ENCODE measurements at regions not wholly inside any gene's neighbourhood (a gene's known extent, or its start where the extent isn't known, plus 50 kb on each side); places are given as distances from the start of the nearest gene placed in this dataset.

DNA sequence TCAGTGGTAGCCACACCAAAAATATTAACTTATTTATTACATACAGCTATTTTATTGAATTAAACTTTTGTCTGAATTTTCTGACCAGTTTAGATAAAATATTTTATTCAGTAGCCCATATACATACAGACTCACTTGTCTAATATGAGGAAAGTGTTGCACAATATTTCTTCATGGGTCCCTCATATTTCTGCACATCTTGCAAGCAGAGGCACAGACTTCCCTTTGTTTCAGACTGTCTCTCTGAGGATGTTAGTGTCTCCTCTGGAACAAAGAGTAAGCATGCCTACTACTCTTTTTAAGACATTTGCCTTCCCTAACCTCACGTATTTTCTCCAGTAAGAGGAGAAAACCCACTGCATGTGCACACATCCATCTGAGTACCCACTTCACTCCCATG, 81.2 kb downstream of the OR5AK2 start:
- no peaks in the 10 kb centered on the region for H3K27me3 ChIP-seq (ENCODE audit: insufficient read depth, low read length)
- TF ChIP-seq POLR2A (IDR thresholded peaks at IDR 0.05; ENCODE audit: borderline replicate concordance, extremely low read depth, insufficient read depth, insufficient read length), result no peak
- TF ChIP-seq, protein P1, sequence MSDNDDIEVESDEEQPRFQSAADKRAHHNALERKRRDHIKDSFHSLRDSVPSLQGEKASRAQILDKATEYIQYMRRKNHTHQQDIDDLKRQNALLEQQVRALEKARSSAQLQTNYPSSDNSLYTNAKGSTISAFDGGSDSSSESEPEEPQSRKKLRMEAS (IDR thresholded peaks at IDR 0.05), result no peak
- no peak for TF ChIP-seq YY1 (IDR thresholded peaks at IDR 0.05; ENCODE audit: extremely low read depth, insufficient replicate concordance, low read depth, low read length)
- TF ChIP-seq, protein P2, sequence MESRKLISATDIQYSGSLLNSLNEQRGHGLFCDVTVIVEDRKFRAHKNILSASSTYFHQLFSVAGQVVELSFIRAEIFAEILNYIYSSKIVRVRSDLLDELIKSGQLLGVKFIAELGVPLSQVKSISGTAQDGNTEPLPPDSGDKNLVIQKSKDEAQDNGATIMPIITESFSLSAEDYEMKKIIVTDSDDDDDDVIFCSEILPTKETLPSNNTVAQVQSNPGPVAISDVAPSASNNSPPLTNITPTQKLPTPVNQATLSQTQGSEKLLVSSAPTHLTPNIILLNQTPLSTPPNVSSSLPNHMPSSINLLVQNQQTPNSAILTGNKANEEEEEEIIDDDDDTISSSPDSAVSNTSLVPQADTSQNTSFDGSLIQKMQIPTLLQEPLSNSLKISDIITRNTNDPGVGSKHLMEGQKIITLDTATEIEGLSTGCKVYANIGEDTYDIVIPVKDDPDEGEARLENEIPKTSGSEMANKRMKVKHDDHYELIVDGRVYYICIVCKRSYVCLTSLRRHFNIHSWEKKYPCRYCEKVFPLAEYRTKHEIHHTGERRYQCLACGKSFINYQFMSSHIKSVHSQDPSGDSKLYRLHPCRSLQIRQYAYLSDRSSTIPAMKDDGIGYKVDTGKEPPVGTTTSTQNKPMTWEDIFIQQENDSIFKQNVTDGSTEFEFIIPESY (IDR thresholded peaks at IDR 0.05; ENCODE audit: extremely low read depth, insufficient replicate concordance, low read length), result no peak
- TF ChIP-seq, protein P3, sequence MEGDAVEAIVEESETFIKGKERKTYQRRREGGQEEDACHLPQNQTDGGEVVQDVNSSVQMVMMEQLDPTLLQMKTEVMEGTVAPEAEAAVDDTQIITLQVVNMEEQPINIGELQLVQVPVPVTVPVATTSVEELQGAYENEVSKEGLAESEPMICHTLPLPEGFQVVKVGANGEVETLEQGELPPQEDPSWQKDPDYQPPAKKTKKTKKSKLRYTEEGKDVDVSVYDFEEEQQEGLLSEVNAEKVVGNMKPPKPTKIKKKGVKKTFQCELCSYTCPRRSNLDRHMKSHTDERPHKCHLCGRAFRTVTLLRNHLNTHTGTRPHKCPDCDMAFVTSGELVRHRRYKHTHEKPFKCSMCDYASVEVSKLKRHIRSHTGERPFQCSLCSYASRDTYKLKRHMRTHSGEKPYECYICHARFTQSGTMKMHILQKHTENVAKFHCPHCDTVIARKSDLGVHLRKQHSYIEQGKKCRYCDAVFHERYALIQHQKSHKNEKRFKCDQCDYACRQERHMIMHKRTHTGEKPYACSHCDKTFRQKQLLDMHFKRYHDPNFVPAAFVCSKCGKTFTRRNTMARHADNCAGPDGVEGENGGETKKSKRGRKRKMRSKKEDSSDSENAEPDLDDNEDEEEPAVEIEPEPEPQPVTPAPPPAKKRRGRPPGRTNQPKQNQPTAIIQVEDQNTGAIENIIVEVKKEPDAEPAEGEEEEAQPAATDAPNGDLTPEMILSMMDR (IDR thresholded peaks at IDR 0.05 in 2 of 3, conservative IDR thresholded peaks at IDR 0.05 in 1 of 3; ENCODE audit: borderline replicate concordance in 1 of 3, insufficient read depth in 1 of 3, low read depth in 2 of 3, low read length in 2 of 3), result no peak
- TF ChIP-seq EGR1 (IDR thresholded peaks at IDR 0.05; ENCODE audit: low read depth), result no peak
- no peak for TF ChIP-seq SIN3A (IDR thresholded peaks at IDR 0.05; ENCODE audit: low read depth)
- TF ChIP-seq SRF (IDR thresholded peaks at IDR 0.05; ENCODE audit: low read depth), result no peak
- no peak for TF ChIP-seq RAD21 (IDR thresholded peaks at IDR 0.05; ENCODE audit: low read depth)
- TF ChIP-seq CEBPB (IDR thresholded peaks at IDR 0.05; ENCODE audit: low read depth), result no peak
- TF ChIP-seq ZFX (IDR thresholded peaks at IDR 0.05), result no peak
- CTCF ChIA-PET, result no interaction called here
- H3K4me3 ChIP-seq (replicated peaks in 1 of 2; ENCODE audit: low read depth in 1 of 2, low read length in 2 of 2), result no peak overlapping the region
- intact Hi-C loops (cut with micrococcal nuclease), result no loop called here
- H3K9me3 ChIP-seq (ENCODE audit: control insufficient read depth in 1 of 2, insufficient read depth in 1 of 2, low read depth in 1 of 2, low read length in 2 of 2), result no peaks in the 10 kb centered on the region
- RAD21 ChIA-PET (ENCODE audit: low non-redundant PET in 1 of 2, low total read pairs in 2 of 2, uncharacterized antibody in 2 of 2, unreplicated experiment in 2 of 2), result no interaction called here
- H2AFZ ChIP-seq (ENCODE audit: low read depth, low read length, poor library complexity, severe bottlenecking), result no peak overlapping the region
- H3K9ac ChIP-seq (ENCODE audit: low read length), result no peak overlapping the region
- H3K36me3 ChIP-seq (ENCODE audit: control insufficient read depth in 1 of 2, insufficient read depth in 2 of 2, low read length in 2 of 2), result no peaks in the 10 kb centered on the region
- no peaks in the 10 kb centered on the region for H3K9me2 ChIP-seq (ENCODE audit: insufficient read depth)
- no peaks in the 10 kb centered on the region for H3K79me2 ChIP-seq (ENCODE audit: insufficient read depth, low read length)
- no peak for ATAC-seq
- DNase-seq (ENCODE audit: low read depth, low spot score), result no peak
- H3K4me2 ChIP-seq (ENCODE audit: low read length), result no peak overlapping the region
- POLR2A ChIA-PET, result no interaction called here
- no peak overlapping the region for H3K27ac ChIP-seq (ENCODE audit: low read depth, low read length)
- no peaks in the 10 kb centered on the region for H4K20me1 ChIP-seq (ENCODE audit: insufficient read depth)
- no TSS peak for BruUV-seq (replicated peaks)
- H3K4me1 ChIP-seq (ENCODE audit: control insufficient read depth in 1 of 2, insufficient read depth in 2 of 2, low read length in 2 of 2), result peaks cover 0 to 5% of the 10 kb centered on the region in 2 experiments; a peak in 1 of 4 replicates

Data from HCT116 (cell line).